GM21515 (cell line): ENCODE measurements at regions not wholly inside any gene's neighbourhood (a gene's known extent, or its start where the extent isn't known, plus 50 kb on each side); places are given as distances from the start of the nearest gene placed in this dataset.
"Not testable (repeated sequence)": the region's sequence is repeated elsewhere in the genome, so short reads cannot be mapped to it uniquely, and the experiment has no call there.

Experiments
- ATAC-seq: cut with Tn5 transposase; IDR thresholded peaks from one replicate; pipeline ENCODE4 v1.9.1; 2021; ENCODE audit not compliant: unreplicated experiment

GRCh38 chr6:2611092-2611491 is 139.6 kb downstream of the MYLK4 start:
- ATAC-seq: no peak

- no peak for ATAC-seq
These were observed 142.2 kb downstream of the MYLK4 start for GRCh38 chr6:2608503-2608902.

GRCh38 chr6:2600363-2600762 is 150.4 kb downstream of the MYLK4 start:
- no peak for ATAC-seq

- no peak for ATAC-seq
These were observed 150.9 kb downstream of the MYLK4 start for GRCh38 chr6:2599817-2600216.

- no peak for ATAC-seq
These were observed 151.9 kb downstream of the MYLK4 start for GRCh38 chr6:2598867-2599266.

- no peak for ATAC-seq
These were observed 152.7 kb downstream of the MYLK4 start for GRCh38 chr6:2597991-2598390.

GRCh38 chr6:2597457-2597856 is 153.3 kb downstream of the MYLK4 start:
- not testable (repeated sequence) for ATAC-seq

- ATAC-seq: no peak
These were observed 154.5 kb downstream of the MYLK4 start for GRCh38 chr6:2596222-2596621.

- ATAC-seq: no peak
These were observed 155.9 kb downstream of the MYLK4 start for GRCh38 chr6:2594868-2595267.

GRCh38 chr6:2593167-2593566 is 157.6 kb downstream of the MYLK4 start:
- no peak for ATAC-seq

GRCh38 chr6:2589171-2589661 is 161.5 kb downstream of the MYLK4 start:
- no peak for ATAC-seq

- ATAC-seq: no peak
These were observed 167.3 kb downstream of the MYLK4 start for GRCh38 chr6:2583459-2583858.

GRCh38 chr6:2582268-2582667 is 168.5 kb downstream of the MYLK4 start:
- ATAC-seq: no peak

GRCh38 chr6:2581611-2582010 is 169.1 kb downstream of the MYLK4 start:
- no peak for ATAC-seq

- no peak for ATAC-seq
These were observed 169.7 kb downstream of the MYLK4 start for GRCh38 chr6:2581011-2581410.

- no peak for ATAC-seq
These were observed 170.7 kb downstream of the MYLK4 start for GRCh38 chr6:2579804-2580570.

- ATAC-seq: no peak
These were observed 171.4 kb downstream of the MYLK4 start for GRCh38 chr6:2579241-2579761.

- no peak for ATAC-seq
These were observed 172.0 kb downstream of the MYLK4 start for GRCh38 chr6:2578767-2579166.

GRCh38 chr6:2576499-2576898 is 174.2 kb downstream of the MYLK4 start:
- no peak for ATAC-seq

GRCh38 chr6:2575236-2575635 is 175.5 kb downstream of the MYLK4 start:
- ATAC-seq: no peak

- not testable (repeated sequence) for ATAC-seq
These were observed 181.3 kb downstream of the MYLK4 start for GRCh38 chr6:2569420-2569819.

GRCh38 chr6:2566048-2566447 is 184.7 kb downstream of the MYLK4 start:
- ATAC-seq: no peak

GRCh38 chr6:2565499-2565898 is 185.2 kb downstream of the MYLK4 start:
- no peak for ATAC-seq
